ENCODE measurements at regions not wholly inside any gene's neighbourhood (a gene's known extent, or its start where the extent isn't known, plus 50 kb on each side); places are given as distances from the start of the nearest gene placed in this dataset.

DNA sequence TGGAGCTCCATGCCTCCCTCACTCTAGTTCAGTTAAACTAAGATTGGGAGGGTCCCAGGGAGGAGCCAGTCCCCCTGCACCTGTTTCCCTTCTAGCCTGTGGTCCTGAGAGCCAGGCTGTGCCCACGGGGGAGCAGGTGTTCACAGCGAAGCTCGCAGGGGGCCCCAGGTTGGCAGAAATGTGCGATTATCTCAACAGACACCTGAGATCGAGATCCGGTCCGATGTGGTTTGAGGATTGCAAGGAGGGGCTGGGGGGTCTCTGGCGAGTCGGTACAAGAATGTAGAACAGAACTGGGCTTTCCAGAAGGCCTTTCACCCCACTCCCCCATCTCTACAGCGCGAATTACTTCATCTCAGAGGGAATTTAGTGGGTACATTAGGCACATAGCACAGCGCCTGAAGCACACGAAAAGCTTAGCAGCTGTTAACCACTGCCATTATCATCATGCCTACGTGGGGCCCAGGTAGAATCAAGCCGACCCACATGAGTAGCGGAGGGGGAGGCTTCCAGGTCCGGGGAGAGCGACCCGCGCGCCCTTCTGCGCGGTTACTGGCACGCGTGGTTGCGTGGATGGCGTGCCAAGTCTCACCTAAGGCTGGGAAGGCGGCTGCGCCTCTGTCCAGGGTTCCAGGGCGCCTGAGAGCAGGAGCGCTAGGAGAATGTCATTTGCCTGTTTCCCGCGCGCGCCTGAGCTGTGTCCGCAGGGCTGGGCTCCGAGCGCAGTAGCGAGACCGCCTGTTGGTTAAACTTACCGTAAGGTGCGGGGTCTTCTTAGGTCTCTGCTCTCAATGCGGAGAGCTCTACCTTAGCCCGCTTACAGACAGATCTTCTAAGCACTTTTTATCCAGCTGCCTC is 1539.5 kb upstream of the TMEM132C start:
- DNase-seq (ENCODE audit: low read depth in 1 of 2, low spot score in 1 of 2), result no peak

DNA sequence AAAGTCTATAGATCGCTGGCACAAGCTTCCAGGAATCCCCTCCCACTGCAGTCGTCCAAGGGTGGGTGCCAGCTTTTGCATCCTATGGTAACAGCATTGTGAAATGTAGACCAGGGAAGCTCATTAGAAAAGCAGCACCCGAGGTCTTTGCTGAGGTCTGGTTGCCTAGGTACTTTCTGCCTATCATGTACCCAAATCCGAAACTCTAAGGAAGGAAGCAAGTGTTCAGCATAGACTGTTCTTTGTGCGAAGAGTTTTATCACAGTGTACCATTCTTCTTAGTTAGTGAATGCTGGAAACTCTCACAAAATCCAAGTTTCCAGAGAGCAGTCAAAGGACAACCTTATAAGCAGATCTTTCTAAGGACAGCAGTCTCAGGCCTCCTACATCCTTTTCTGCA is 1532.7 kb upstream of the TMEM132C start:
- DNase-seq (ENCODE audit: low read depth in 1 of 2, low spot score in 1 of 2), result no peak

DNA sequence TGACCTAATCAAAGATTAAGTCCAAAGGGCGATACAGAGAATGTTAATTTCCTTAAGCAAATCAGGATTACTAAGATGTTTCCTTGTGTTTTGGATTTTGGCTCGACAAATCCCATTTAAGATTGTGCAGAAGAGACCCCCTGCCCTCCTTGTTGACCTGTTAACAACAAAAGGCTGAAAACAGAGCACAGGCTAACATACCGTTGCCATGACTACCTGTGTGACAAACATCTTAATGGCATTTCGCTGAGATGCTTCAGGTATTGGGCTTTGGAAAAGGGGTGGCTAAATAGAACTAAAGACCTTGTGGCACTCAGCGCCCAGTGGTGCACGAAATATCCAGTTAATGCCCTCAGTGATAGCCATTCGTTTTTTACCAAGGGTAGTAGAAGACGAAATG is 1532.3 kb upstream of the TMEM132C start:
- no peak for DNase-seq (ENCODE audit: low read depth in 1 of 2, low spot score in 1 of 2)

DNA sequence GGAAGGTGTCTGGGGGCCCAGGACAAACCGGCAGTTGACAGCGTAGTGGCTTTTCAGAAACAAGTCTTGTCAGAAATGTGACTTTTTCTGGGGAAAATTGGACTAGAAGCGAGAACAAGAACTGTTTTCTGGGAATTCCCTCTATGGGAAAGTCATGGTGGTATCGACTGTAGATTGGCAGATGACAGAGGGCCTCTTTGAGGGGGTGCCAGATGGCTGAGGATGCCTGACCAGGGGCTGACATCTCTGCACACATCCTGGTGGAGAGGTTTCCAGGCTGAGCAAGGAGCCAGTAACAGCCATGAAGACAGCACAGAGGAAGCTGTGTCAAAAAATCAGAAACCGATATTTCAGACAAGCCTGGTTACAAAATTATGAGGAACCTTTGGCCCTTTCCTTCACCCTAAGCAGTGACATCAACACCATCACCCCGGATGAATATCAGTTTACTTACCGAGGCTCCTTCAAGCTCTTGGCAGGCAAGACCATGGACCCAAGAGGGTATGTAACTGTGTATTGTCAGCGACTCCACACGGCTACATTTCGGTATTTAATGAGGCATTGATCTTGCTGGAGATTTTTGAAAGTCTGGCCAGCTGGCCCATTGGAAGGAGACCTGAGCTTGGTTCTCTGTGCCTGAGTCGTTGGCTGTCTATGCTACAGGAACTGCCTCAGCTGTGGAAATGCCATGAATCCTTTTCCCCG is 1525.3 kb upstream of the TMEM132C start:
- no peak for DNase-seq (ENCODE audit: low read depth in 1 of 2, low spot score in 1 of 2)

DNA sequence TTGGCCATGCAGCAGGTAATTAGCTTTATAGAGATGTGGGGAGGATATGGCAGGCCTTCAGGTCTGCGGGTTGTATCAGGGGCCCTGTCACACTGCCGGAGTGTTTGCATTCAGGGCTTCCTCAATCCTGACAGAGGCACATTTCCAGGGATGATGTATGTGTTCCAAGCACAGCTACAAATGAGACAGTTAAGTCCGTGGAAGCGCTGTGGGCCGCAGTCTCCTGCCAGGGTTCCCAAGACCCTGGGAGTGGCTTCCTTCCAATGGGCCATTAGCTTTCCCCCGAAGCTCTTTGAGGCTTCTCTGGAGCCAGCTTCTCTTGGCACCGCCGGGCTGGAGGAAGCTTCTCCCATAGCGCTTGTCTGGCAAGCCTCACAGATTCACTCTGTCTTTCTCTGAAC is 1524.7 kb upstream of the TMEM132C start:
- no peak for DNase-seq (ENCODE audit: low read depth in 1 of 2, low spot score in 1 of 2)

DNA sequence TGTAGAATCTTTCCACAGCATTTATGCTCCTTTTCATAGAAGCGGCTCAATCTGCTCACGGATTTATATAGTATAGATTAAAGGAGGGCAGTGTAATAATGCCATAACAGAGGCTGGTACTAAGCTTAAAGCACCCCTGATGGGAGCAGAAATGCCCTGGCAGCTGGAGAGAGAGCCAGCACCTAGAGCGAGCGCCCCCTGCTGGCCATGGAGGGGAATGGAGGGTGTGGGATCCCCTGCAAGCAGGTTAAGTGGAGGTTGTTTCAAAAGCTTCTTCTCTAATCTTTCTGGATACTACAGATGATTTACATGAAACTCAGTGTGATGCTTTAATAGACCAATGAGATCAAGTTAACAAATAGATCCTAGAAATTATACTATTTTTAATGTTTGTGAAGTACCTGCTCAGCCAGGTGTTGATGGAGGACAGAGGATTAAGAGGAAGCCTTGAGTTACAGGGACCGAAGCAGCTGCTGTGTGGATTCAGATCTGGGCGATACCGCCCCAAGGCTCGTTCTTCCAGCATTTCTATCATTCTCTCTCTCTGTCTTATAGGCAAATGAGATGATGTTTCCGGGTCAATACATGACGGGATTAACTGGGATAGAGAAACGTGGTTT is 1519.3 kb upstream of the TMEM132C start:
- DNase-seq (ENCODE audit: low read depth in 1 of 2, low spot score in 1 of 2), result peak; percentile 22 to 27

DNA sequence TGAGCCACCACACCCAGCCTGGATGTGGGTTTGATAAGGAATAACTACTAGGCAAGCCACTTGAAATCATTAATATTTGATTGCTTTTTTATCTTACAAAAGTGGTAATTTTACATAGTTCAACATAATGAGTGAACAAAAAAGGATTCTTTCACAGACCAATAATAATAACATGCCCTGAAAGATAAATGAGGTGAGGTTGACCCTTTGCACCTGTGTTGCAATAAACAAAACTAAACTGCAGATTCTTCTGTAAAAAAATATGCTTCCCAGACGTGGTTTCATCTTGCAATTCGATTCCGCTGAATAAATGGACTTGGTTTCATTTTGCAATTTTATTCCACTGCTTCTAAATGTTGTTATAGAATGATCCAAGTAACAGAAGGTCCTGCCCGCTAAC is 1514.9 kb upstream of the TMEM132C start:
- no peak for DNase-seq (ENCODE audit: low read depth in 1 of 2, low spot score in 1 of 2)

DNA sequence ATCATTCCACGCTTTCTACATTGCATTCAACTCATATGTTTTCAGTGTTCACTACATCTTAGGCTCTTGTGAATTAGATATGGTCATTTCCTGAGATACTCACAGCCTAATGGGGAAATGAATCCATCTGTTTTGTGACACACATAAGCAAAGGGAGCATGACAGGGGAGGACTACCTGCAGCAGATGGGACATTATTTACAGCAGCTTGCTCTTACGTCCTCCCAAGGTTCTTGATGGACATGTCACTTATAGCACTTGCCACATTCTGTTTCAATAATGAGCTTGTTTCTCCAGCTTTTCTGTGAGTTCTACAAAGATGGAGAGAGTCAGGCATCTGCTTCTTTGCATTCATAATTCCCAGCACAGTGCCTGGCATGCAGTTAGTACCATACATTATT is 1509.6 kb upstream of the TMEM132C start:
- DNase-seq (ENCODE audit: low read depth in 1 of 2, low spot score in 1 of 2), result no peak

DNA sequence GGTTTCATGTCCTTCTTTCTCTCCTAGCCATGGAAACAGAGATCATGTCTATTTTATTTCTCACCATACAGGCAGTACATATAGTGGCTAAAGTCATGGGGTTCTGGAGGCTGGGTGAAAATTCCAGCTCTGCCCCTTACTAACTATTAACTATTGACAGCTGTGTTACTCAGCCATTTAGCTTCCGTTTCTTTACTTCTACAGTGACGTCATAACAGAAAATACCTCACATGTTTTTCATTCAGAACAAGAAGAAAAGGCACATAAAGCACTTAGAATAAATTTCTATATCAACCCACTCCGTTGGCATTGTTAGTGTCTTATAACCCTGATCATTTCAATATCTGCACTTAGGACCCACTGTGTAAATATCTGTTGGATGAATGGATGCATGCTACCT is 1506.9 kb upstream of the TMEM132C start:
- DNase-seq (ENCODE audit: low read depth in 1 of 2, low spot score in 1 of 2), result no peak

DNA sequence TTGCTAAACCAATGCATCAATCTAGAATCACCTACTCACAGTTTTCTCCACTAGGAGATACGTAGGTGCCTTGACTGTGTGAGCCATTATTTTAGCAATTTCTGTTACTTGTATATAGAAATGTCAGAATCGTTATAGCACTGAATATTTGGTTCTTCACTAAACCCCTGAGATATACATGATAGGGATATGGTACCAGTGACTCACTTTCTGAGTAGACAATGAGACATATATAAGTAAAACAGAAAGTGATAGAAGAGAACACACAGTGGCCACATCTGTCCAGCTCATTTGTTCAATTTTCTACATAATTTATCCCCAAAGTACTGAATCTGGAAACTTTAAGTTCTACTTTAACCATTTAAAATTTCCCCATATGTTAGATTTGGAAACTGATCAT is 1505.5 kb upstream of the TMEM132C start:
- no peak for DNase-seq (ENCODE audit: low read depth in 1 of 2, low spot score in 1 of 2)

DNA sequence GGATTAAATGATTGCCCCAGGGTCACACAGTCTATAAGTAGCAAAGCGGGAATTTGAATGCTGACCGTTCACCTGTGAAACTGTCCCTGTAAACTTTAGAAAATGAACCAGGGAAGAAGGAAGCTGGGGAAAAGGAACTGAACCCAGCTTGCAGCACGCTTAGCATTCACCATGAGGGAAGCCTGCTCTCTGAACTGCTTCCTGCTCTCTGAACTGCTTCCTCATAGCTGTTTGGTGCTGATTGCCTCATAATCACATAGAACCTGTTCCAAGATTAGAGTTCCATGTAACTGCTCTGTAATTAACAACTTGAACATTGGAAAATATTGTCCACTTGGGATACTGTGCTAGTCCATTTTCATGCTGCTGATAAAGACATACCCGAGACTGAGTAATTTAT is 1504.8 kb upstream of the TMEM132C start:
- no peak for DNase-seq (ENCODE audit: low read depth in 1 of 2, low spot score in 1 of 2)

DNA sequence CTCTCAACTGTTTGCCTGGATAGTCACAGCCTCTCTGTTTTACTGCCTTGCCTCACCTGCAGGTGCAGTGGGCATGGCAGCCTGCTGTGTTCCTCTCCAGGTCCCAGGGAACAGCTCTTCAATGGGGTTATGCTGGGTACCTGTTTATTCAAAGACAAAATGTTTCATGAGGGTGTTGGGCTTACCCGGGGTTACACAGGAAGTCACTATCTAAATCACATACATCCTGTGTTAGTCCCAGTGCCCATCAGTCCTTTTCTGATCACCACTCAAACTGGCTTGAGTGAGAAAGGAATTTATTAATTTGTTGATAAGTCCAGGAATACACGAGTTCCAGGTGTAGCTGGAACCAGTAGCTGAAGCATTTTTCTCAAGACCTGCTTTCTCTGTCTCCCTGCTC is 1503.6 kb upstream of the TMEM132C start:
- no peak for DNase-seq (ENCODE audit: low read depth in 1 of 2, low spot score in 1 of 2)

DNA sequence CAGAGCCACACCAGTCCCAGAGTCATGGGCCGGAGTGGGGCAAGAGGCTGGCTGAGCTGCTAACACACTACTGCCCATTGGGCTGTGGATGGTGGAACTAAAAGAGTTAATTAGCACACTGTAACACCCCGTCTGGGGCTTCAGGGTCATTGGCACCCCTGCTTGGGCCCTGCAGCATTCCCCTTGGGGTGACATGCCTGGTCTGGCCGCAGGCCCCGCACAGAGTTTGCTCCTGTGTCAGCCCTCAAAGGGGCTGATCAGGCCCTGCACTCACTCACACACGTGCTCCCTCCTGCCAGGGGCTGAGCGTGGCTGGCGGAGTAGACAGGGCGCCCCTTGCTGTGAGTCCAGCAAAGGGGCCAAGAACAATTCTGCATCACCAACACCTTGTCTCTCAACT is 1499.6 kb upstream of the TMEM132C start:
- no peak for DNase-seq (ENCODE audit: low read depth in 1 of 2, low spot score in 1 of 2)

DNA sequence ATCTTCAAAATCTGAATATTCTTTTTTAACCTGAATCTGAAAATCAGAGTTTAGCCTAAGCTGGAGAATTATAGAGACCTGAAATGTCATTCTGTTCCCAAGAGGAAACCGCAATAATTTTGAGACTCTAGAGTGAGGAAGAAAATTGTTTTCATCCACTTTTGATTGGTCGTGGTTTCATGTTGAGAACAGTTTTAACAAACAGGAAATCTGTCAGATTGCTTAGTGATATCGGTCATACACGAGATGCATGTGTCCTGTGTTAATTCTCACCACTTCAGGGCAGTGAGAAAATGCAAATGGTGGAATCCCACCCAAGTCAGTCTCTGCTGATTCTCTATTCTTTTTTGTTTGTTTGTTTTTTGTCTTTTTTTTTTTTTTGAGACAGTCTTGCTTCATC is 1498.5 kb upstream of the TMEM132C start:
- DNase-seq (ENCODE audit: low read depth in 1 of 2, low spot score in 1 of 2), result no peak

DNA sequence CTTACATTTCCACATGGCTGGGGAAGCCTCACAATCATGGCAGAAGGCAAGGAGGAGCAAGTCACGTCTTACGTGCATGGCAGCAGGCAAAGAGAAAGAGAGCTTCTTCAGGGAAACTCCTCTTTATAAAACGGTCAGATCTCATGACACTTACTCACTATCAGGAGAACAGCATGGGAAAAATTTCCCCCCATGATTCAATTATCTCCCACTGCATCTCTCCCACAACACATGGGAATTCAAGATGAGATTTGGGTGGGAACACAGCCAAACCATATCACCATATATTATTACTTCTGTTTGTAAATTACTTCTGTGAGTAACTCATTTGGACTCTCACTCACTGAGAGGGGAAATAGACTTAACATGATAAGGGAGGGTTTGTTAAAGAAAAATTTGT is 1496.8 kb upstream of the TMEM132C start:
- no peak for DNase-seq (ENCODE audit: low read depth in 1 of 2, low spot score in 1 of 2)

DNA sequence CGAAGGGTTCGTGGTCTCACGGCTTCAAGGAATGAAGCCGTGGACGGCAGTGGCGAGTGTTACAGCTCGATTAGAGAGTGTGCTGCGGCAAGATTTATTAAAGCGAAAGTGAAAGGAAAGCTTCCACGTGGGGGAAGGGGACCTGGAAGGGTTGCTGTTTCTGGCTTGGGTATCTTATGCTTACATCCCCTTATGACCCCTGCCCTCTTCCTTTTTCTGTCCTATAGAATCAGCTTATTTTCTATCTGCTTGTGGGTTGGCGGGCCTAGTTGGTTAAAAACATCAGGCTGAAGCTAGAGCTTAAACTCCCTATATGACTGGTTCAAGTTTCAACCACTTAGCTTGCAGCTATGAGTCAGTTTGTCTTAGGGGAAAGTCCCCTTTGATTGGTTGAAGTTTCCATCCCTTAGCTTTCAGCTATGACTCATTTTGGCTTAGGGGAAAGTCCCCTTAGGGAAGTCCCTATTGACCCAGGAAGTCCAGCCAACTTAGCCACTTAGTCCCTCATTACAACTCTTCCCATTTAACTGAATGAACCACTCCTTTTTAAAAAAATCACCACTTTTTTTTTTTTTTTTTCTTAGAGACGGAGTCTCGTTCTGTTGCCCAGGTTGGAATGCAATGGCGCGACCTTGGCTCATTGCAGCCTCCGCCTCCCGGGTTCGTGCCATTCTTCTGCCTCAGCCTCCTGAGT is 1494.7 kb upstream of the TMEM132C start:
- peak in 1 of 2 donors; percentile 27 for DNase-seq (ENCODE audit: low read depth in 1 of 2, low spot score in 1 of 2)

DNA sequence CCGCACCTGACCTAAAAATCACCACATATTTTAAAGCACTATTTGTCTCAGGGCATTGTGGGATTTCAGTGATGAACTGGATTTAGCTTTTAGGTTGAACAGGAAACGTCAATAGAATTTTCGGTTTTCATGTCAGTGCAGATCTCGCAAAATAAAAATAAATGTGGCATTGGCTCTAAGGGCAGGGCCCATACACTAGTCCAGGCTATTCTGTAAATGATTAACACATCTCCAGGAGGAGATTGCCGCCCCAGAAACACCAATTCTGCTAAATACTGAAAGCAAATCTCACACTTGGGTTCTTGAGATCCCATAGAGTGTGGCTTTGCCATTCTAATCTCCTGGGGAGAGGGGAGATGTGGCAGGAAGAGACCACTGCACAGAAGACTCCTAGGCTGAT is 1494.0 kb upstream of the TMEM132C start:
- no peak for DNase-seq (ENCODE audit: low read depth in 1 of 2, low spot score in 1 of 2)

DNA sequence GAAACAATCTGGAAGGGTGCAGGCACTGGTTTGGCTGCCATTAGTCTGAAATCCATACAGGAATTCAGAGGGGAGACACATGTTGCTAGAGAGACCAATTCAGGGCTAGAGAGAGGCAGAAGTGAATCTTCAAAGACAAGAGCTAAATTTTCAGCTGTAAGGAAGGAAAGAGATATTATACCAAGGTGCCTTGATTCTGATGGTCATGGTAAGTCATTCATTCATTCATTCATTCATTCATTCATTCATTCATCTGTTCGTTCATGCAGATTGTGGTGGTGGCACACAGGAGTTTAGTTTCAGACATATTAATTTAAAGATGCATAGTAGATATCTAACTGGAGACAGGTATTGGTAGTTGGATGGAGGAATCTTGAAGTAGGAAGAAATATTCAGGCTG is 1493.5 kb upstream of the TMEM132C start:
- no peak for DNase-seq (ENCODE audit: low read depth in 1 of 2, low spot score in 1 of 2)

DNA sequence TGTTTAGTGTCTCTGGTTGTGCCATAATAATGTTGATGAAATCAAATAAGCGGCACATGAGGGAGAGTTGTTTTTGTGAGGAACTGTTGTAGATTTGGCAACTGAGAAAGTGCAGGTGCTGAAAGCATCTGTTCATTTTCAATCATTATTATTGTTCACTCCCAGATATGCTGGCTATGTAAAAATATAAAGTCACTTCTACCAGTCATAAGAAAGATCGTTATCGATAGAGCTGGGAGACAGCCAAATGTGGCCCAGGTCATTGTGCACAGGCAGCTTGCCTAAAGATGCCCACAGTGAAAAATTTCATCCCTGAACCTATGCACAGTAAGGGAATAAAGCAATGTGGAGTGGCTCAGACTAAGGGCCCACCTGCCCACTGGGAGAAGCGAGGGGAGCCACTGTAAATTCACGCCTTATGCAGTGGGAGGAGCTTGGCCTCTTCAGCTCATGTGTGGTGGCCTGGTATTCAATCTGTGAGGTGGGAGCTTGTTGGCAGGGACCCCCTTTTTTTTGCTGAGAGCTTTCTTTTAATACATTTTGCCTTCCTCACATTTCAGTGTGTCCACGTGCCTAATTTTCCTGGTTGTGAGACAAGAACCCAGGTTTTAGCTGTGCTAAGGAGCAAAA is 1490.8 kb upstream of the TMEM132C start:
- no peak for DNase-seq (ENCODE audit: low read depth in 1 of 2, low spot score in 1 of 2)

DNA sequence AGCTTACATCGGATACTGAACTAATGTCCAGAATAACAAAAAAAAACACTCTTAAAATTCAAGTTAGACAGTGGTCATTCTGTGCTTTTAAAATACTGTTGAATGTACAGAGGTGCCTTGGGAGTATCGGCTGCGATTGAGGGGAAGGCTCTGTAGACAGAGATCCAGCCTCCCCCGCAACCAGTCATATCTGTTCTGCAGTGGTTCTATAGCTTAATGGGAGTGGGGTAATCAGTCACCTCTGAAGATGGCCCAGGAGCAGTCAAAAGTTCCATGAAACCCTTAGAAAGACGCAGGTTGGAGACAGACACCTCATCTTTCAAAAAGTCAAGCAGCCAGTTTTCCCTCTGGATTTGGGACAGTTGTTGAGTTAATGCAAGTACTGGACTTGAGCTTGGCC is 1486.6 kb upstream of the TMEM132C start:
- no peak for DNase-seq (ENCODE audit: low read depth in 1 of 2, low spot score in 1 of 2)

DNA sequence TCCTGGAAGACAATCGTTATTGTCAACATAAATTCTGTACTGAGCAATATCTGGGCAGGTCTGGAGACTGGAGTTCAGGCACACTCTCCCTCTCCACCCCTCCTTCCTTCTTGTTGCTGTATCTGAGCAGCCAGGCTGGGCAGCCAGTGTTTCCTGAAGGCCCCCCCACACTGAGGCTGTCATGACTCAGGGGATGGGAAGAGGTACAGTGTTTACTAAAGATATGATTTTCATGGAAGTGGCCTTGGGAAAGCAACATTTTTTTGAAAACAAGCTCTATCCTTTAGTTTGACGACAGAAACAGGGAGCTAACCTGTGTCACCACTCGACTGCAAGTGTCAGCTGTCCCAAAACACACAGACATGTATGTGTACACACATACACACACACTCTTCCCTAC is 1485.4 kb upstream of the TMEM132C start:
- DNase-seq (ENCODE audit: low read depth in 1 of 2, low spot score in 1 of 2), result no peak
